Left colon (tissue), 2 donors: ENCODE measurements at regions not wholly inside any gene's neighbourhood (a gene's known extent, or its start where the extent isn't known, plus 50 kb on each side); places are given as distances from the start of the nearest gene placed in this dataset.

Source experiments
- ATAC-seq: fragments of 200-7000 bp; cut with Tn5 transposase; one replicate; pipeline ENCODE4 v1.9.1; 2020; ENCODE audit warnings: mild to moderate bottlenecking, moderate library complexity
- DNase-seq, 2 donors: peaks; one replicate each; pipeline ENCODE4 v3.0.0-alpha.2; 2020
- intact Hi-C, 2 donors: fragments of 100-400 bp; cut with DNase I in 1 of 2; cut with micrococcal nuclease in 1 of 2; formaldehyde crosslinking; loops; one replicate each; pipeline versions ENCODE4 v1.11.2 to v1.14.0; 2022; cut with DNase I, micrococcal nuclease
- donor health status: DM: no; HTN: no; CAD: no.
- donor health status: DM: yes; HTN: yes; CAD: no.

DNA sequence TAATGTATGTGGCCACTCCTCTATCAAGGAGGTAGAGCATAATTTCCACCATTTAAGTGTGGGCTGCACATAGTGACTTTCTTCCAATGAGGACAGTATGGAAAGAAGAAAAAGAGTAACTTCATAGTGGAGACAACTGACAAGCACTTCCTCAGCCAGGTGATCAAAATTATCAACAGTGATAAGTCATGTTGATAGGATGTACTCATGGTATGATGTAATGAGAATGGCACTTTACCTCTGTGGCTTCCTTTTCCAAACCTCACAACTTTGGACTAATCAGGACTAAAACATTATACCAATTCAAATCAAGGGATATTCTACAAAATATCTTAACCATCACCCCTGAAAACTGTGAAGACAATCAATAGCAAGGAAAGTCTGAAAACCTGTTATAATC is 302.3 kb upstream of the CITED2 start:
- DNase-seq, result no peak
- intact Hi-C loops, result no loop called here
- ATAC-seq, result no peak

DNA sequence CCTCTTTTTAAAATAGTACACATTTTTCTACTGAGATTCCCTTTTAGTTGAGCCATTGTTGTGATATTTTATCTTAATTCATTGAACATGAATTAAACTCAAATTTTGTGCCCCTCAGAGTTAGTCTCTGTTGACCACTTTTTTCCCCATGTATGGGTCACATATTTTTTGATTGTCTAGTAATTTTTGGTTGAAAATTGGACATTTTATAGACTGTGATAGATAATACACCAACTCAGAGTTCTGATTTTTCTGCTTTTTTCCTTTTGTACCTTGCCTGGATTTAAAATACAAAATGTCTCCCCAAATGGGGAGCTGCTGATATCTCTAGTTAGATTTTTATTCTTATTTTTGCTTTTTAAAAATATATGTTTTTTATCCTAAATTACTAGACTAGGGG is 291.8 kb upstream of the CITED2 start:
- intact Hi-C loops, result no loop called here
- ATAC-seq, result no peak
- no peak for DNase-seq

DNA sequence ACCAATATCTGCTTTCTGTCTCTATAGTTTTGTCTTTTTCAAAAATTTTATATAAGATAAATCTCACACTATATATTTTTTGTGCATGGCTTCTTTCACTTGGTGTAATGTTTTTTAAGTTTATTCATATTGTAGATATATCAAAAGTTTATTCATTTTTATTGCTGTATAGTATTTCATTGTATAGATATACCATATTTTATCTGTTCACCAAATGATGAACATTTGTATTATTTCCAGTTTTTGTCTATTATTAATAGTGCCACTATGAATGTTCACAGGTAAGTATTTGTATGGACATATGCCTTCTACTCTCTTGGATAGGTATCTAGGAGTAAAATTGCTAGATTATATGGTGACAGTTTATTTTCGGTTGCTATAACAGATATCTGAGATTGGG is 289.5 kb upstream of the CITED2 start:
- intact Hi-C loops, result no loop called here
- DNase-seq (no peak), ATAC-seq (no peak)

DNA sequence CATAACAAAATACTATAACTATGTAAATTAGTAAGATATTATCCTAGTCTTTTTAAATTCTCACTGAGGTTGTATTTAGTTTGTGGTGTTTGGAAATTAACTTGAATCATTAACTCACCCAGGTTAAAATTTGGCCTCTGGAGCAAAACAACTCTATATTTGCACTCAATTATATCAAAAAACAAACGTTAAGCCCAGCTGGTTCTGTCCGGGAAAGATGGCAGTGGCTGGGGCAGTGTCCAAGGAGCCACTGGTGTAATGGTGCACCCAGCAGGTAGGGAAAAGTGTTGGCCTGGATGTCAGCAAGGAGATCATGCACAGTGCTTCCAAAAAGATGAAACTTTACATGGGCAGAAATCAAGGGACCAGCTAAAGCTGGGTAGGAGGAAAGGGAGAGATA is 285.3 kb upstream of the CITED2 start:
- no peak for DNase-seq
- no peak for ATAC-seq
- intact Hi-C loops, result no loop called here

DNA sequence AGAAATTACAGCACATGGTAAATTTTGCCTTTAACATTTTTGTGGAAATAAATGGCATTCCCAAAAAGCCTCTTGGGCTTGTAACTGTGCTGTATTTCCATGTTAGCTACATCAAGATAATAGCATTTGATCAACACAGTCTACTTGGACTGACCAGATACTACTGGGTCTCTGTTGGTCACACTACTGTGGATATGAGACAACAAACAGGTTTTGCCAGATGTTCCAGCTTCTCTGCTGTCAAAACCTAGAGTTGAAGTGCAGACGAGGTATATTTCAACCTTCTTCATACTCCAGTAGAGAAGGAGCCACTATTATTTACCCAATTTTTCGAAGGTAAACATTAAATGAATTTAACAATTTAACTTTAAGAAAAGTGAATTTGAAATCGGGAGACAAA is 284.7 kb upstream of the CITED2 start:
- DNase-seq, result no peak
- no peak for ATAC-seq
- intact Hi-C loops, result no loop called here

DNA sequence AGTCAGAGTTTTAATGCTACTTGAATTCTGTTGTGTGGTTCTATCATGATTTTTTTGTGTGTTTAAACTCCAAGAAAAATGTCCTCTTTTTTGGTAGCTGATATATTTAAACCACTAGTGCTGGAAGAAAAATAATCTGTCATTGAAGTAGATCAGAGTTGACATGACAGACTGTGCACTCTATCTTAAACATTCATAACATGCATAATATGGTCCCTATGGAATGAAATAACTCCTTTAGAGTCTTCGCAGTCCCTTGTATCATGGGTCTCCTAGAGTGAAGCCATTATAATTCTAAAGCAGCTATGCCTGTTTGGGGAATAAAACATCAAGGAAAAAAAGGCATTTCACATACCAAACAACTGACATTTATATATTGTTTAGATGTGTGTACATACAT is 282.7 kb upstream of the CITED2 start:
- DNase-seq (no peak), ATAC-seq (no peak)
- intact Hi-C loops, result no loop called here

DNA sequence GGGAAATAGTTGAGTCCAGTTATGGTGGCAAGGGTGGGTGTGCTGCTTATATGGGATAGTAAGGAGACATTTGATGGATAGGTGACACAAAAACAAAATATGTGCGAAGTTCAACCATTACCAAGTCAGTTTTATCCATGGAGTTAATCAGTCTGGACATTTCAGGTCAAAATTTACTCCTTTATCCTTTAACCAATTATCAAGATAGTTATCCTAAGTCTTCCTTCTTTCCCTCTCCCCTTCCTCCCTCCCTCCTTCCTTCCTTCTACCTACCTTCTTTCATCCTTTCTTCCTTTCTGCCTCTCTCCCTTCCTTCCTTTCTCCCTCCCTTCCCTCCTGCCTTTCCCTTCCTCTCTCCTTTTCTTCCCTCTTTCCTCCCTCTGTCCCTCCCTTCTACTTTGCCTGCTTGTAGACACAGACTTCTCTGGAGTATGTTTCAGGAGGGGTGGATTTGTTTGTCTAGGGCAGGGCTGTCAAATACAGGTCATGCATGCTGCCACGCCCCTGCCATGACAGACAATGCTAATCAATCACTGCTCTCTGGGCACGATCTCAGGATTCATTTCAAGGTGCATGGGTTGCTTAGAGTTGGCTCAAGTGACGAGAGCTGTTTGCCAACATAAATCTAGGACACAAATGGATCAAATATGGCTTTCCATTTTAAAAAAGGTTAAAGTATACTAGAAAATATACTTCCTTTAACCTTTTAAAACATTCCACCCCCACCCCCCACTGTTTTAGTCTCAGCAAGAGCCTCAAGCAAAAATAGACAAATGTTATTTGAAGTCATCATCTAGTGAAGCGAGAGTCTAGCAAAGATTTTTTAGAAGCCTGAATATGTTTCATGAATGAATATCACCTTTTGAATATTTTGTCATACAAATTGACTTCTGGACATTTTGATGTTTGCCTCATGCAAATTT is 281.6 kb upstream of the CITED2 start:
- peak; percentile 83 to 91 for DNase-seq
- intact Hi-C loops, result no loop called here
- peak; percentile 91 for ATAC-seq

DNA sequence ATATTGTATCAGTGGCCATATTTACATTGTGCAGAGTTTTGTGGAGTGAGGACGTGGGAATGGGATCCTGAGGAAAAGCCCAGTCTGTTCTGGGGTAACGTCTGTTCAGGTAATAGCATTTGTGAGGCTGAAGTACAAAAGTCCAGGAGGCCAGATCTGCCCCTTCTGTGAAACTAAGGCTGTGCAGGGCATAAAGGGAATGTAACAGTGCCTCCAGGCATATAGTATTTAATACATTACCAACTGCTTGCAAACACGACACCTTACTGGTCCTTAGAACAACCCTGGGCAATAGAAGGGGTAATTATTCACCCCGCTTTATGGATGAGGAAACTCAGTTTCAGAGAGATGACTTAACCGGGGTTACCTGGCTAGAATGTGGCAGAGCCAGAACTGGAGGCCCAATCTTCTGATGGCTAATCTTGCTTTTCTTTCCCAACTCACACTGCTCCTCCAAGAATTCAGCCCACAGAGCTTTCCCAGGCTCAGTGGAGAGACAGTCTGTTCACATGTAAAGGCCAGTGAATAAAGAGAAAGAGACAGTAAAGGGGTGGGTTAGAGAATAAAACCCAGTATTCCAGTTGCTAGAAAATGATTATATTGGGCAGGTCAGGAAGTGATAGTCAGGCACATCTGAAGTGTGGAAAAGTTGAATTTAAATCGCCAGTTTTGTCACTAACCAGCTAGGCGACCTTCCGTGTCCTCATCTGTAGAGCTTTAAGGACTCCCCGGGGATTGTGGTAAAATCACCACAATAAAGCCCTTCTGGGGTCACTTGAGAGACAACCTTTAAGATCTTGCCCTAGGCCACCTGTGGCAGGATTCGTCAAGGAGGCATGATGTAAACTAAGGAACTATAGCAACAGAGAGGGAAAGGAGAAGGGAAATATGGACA is 280.7 kb upstream of the CITED2 start:
- peak in 1 of 2 donors; percentile 51 for DNase-seq
- ATAC-seq, result peak; percentile 85
- intact Hi-C loops, result no loop called here

DNA sequence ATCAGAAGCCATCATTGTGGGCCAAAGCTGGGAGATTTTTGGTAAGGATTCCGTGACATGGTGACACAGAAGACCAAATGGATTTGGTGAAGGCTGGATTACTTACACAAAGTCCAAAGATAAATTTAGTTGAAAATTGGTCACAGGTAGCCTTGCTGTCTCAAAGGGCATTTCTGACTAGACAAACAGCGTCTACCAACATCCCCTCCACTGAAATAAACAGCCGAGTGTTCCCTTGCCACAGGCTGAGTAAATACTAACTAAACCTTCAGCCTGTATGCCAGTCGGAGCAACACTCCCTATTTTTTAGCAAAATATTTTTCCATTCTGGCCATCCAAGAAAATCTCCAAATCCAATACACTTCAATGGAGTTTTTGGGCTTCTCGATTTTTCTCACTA is 279.9 kb upstream of the CITED2 start:
- ATAC-seq (no peak), DNase-seq (no peak)
- intact Hi-C loops, result no loop called here

DNA sequence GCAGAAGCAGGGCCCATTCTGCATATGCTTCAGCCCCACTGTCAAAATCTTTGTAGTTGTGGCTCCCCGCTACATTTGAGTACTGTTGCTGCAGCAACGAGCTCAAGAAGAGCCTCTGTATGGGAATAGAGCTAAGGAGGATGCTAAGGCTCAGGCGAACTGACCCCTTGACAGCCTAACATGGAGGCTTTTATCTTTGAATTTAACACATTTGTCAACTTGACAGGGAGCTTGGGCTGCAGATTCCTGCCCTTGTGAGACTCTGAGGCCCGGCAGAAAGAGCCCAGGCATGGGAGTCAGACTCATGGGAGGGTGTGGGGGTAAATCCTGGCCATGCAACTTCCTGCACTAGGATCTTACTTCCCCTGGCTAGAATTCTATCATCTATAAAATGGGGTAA is 278.7 kb upstream of the CITED2 start:
- intact Hi-C loops, result no loop called here
- ATAC-seq (no peak), DNase-seq (no peak)

DNA sequence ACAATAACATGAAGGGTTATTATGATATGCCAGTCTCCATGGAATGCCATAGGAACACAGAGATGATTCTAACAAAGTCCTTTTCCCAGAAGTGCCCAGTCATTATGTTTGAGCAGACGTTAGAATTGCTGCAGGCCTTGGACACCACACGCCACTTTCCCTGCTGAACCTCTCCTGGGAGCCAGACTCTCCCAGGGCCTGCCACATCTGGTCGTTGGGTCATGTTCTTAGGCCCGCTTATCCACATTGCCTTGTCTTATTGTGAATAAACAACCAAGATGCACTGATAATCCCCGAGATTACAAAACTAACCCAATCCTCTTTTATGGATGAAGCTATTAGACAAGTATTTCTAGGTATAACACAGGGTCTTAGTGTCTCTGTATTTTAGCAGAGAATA is 276.5 kb upstream of the CITED2 start:
- intact Hi-C loops, result no loop called here
- ATAC-seq (no peak), DNase-seq (no peak)

DNA sequence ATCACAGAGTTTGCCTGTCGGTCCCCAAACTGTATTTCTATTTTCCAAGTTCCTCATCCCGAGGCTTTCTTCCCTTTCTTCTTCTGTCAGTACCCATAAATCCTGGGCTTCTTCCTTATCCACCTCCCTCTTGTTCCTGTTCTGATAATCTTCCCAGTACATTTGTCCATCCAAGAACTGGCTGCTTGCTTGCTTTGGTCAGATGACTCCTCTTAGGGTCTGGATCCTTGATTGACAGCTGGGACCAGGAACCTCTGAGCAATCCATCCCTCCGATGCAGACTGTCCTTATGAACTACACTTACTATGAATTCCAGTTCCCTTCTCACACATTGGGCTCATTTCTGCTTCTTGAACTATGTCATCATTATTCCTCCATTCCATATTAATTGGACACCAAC is 275.3 kb upstream of the CITED2 start:
- intact Hi-C loops, result no loop called here
- no peak for DNase-seq
- no peak for ATAC-seq

DNA sequence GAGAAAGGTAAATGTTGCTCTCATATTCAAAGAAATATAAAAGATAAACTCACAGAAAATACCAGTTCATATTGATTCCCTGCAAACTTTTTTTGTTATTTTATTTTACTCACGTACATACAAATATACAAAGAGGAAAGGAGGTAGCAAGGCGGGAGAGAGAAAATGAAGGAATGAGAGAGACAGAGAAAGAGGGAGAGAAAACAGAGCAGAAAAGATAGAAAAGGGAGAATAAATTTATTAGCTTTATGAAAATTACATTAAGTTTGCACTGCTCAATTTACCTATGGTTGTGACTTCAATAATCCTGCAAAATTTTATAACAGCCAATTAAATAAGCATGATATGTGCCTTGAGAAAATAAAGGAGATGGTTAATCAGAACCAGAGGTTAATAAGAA is 274.7 kb upstream of the CITED2 start:
- intact Hi-C loops, result no loop called here
- DNase-seq (no peak), ATAC-seq (no peak)

DNA sequence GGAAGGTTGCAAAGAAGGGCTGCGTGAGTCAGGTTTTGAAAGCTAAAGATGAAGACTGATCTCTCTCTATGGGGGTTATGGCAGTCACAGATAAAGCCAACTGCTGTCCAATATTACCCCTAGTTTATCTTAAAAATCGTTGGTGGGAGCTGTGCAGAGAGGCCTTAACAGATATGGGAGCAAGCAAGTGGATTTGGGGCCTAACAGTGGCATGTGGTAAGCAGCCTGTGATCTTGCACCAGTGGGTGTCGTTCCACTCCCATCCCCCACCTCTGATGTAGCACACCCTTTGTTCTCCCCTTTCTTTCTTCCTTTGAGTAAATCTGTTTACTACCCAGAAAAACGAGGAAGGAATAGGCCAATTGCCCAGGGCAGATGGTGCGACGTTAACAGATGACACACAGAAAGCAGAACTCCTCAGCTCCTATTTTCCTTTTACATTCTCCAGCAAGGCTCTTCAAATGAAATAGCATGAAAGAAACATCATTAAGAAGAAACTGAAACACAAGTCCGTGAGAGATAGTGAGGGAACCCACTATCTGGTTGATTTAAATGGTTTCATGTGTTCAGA is 274.1 kb upstream of the CITED2 start:
- no peak for DNase-seq
- intact Hi-C loops, result no loop called here
- no peak for ATAC-seq

DNA sequence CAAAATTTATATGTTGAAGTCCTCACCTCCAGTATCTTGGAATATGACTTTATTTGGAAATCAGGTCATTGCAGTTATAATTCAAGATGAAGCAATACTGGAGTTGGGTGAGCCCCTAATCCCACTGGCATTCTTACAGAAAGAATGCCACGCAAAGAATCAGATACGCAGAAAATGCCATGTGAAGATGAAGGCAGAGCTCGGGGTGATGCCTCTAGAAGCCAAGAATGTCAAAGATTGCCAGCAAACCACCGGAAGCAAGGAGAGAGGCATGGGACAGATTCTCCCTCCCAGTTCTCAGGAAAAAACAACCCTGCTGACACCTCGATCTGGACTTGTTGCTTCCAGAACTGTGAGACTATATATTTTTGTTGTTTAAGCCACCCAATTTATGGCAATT is 273.4 kb upstream of the CITED2 start:
- no peak for DNase-seq
- intact Hi-C loops, result no loop called here
- ATAC-seq, result no peak

DNA sequence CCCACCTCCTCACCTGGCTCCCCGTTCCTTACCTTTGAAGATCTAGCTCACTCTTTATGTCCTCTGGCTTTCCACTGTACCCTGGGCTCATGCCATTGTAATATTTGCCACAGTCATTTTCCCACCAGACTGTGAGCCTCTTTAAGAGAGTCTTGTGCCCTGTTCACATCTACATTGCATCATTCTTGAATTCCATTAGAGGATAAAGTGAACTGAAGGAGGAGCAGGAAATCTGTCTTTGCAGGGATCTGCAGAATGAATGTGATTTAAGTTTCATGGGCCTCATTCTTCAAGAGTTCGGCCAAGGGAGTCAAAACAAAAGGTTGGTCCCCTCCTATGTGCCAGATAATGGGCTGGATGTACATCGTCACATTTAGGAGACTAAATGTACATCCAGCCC is 272.6 kb upstream of the CITED2 start:
- ATAC-seq, result no peak

DNA sequence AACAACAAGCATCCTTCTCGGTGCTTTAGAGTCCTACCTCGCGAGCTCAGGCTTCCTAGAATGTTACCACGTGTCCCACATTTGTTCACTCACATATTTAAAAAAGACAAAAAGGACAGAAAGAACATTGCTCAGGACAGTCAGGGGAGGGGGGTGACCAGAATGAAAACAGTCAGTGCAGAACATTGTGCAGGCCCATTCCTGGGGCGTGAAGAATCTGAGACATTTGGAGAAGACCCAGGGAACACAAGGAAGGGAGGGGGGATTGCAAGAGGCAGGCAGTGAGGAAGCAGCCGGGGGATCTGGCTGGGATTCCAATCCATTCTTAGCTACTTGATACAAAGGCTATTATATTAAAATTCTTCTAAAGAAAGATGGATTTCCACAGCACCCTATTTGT is 270.4 kb upstream of the CITED2 start:
- intact Hi-C loops, result no loop called here
- DNase-seq (no peak), ATAC-seq (no peak)

More for the DNA sequence above, 272.6 kb upstream of the CITED2 start:
- intact Hi-C loops, result no loop called here
- no peak for DNase-seq

DNA sequence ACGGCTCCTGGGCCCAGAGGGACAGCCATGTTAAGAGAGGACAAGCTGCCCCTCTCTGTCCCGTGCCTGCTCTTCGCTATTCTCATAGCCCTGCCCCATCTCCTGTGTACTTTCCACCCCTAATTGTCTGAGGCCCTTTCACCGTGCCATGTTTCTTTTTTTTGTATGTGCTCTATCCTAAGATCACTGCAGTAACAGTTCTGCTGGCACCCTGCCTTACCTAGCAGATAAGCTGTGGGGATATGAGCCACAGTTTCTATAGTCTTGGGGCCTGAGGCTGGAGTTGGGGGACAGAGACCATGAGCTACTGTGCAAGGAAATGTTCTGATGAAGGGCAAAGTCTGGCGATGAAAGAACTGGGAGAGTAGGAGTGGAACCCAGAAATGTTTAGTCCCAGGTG is 269.5 kb upstream of the CITED2 start:
- no peak for DNase-seq
- intact Hi-C loops, result no loop called here

DNA sequence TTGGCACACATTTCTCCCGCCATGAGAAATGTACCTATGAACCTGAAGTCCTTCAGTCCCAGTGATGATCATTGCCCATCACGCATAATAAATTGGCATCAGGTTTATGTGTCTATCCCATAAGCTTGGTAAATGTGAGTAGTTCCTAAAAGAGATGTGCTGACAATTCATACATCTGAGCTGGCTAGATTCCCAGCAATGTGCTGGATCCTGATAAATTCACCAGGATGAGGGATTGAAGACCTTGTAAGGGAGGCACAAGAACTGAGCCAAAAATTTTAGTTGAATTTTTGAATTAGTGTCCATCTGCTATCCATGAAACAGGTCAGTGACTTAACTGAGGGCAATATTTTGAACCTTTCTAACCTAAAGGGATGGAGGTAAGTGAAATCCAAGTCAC is 267.9 kb upstream of the CITED2 start:
- no peak for ATAC-seq
- intact Hi-C loops, result no loop called here
- no peak for DNase-seq

More for the DNA sequence above, 269.5 kb upstream of the CITED2 start:
- no peak for ATAC-seq

DNA sequence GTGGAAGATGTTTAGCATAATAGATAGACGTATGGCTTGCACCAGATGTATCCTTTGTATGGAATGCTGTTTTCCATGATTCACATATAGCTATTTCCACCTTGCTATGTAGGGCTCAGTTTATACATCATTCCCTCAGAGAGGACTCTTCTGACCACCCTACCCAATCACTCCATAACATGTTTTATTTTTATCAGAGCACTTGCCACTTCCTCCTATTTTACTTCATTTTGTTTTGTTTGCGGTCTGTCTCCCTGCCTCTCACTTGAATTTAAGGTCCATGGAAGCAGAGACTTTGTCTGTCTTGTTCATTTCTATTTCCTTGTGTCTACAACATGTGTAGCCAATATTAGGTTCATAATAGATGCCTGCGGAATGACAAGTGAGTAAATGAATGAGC is 266.9 kb upstream of the CITED2 start:
- ATAC-seq, result no peak
- intact Hi-C loops, result no loop called here
- DNase-seq, result no peak
